GM23338 (cell line): ENCODE measurements at regions not wholly inside any gene's neighbourhood (a gene's known extent, or its start where the extent isn't known, plus 50 kb on each side); places are given as distances from the start of the nearest gene placed in this dataset.

Experiments used
- ATAC-seq: fragments of 200-7000 bp; cut with Tn5 transposase; 3 replicates; pipeline ENCODE4 v1.9.1; 2020
- DNase-seq: peaks from one replicate; pipeline ENCODE4 v3.0.0-alpha.2; 2015; ENCODE audit warnings: low spot score
- H2AFZ ChIP-seq: fragments of 200-600 bp; sonication (generic); 2 replicates; pipeline ENCODE4 v1.8.0; 2016; ENCODE audit warnings: antibody characterized with exemption, mild to moderate bottlenecking, moderate library complexity
- H3F3A ChIP-seq: fragments of 200-600 bp; sonication (generic); replicated peaks from 2 replicates; pipeline ENCODE4 v1.8.0; 2017; ENCODE audit warnings: antibody characterized with exemption, mixed run types, low read depth
- H3K27ac ChIP-seq: fragments of 200-600 bp; sonication (generic); 2 replicates; pipeline ENCODE4 v1.6.1; 2016; ENCODE audit warnings: low read depth
- H3K27me3 ChIP-seq: fragments of 200-600 bp; sonication (generic); 2 replicates; pipeline ENCODE4 v1.8.0; 2016; ENCODE audit warnings: mild to moderate bottlenecking, mixed run types, moderate library complexity; ENCODE audit not compliant: insufficient read depth
- H3K36me3 ChIP-seq: fragments of 200-600 bp; sonication (generic); 2 replicates; pipeline ENCODE4 v1.8.0; 2016; ENCODE audit warnings: mild to moderate bottlenecking; ENCODE audit not compliant: insufficient read depth
- H3K4me1 ChIP-seq: fragments of 200-600 bp; sonication (generic); 2 replicates; pipeline ENCODE4 v1.8.0; 2016; ENCODE audit warnings: mild to moderate bottlenecking, moderate library complexity; ENCODE audit not compliant: insufficient read depth
- H3K4me2 ChIP-seq: fragments of 200-600 bp; sonication (generic); 2 replicates; pipeline ENCODE4 v1.7.1; 2017; ENCODE audit warnings: mixed run types
- H3K4me3 ChIP-seq: fragments of 200-600 bp; sonication (generic); 2 replicates; pipeline ENCODE4 v1.6.1; 2016; ENCODE audit warnings: mixed run types
- H3K79me2 ChIP-seq: fragments of 200-600 bp; sonication (generic); replicated peaks from 2 replicates; pipeline ENCODE4 v1.8.0; 2017; ENCODE audit warnings: mild to moderate bottlenecking; ENCODE audit not compliant: insufficient read depth
- H3K9me2 ChIP-seq: fragments of 200-600 bp; sonication (generic); 2 replicates; pipeline ENCODE4 v1.8.0; 2017; ENCODE audit not compliant: insufficient read depth
- H4K20me1 ChIP-seq: fragments of 200-600 bp; sonication (generic); replicated peaks from 2 replicates; pipeline ENCODE4 v1.8.0; 2017; ENCODE audit warnings: mild to moderate bottlenecking; ENCODE audit not compliant: insufficient read depth
- H3K27ac Mint-ChIP-seq: 2 replicates; pipeline ENCODE4 v1.8.0; 2020; ENCODE audit warnings: inconsistent platforms, mild to moderate bottlenecking, moderate library complexity, mixed read lengths
- H3K27me3 Mint-ChIP-seq: 3 replicates; pipeline ENCODE4 v1.8.0; 2022; ENCODE audit warnings: low read depth, mild to moderate bottlenecking, moderate library complexity, mixed read lengths, inconsistent platforms; ENCODE audit not compliant: insufficient read depth, poor library complexity
- H3K36me3 Mint-ChIP-seq: 3 replicates; pipeline ENCODE4 v1.8.0; 2021; ENCODE audit warnings: low read depth, mild to moderate bottlenecking, inconsistent platforms, moderate library complexity, mixed read lengths
- H3K4me1 Mint-ChIP-seq: 3 replicates; pipeline ENCODE4 v1.8.0; 2020; ENCODE audit warnings: mild to moderate bottlenecking, inconsistent platforms, mixed read lengths
- H3K4me3 Mint-ChIP-seq: 3 replicates; pipeline ENCODE4 v1.8.0; 2021; ENCODE audit warnings: moderate library complexity, mild to moderate bottlenecking, inconsistent platforms, mixed read lengths
- H3K9me3 Mint-ChIP-seq: 3 replicates; pipeline ENCODE4 v1.8.0; 2020; ENCODE audit warnings: moderate library complexity, mild to moderate bottlenecking, inconsistent platforms, mixed read lengths
- CREB1 ChIP-seq: fragments of 250-450 bp; sonication (Bioruptor Pico); IDR thresholded peaks from 2 replicates; pipeline ENCODE4 v1.5.0; 2020; ENCODE audit warnings: low read depth, mild to moderate bottlenecking, moderate library complexity
- EZH2 ChIP-seq: fragments of 200-600 bp; sonication (generic); IDR thresholded peaks from one replicate; pipeline ENCODE4 v1.8.0; 2017; ENCODE audit warnings: antibody characterized with exemption, mild to moderate bottlenecking, low read depth; ENCODE audit not compliant: unreplicated experiment
- EZH2phosphoT487 ChIP-seq: fragments of 200-600 bp; sonication (generic); IDR thresholded peaks from one replicate; pipeline ENCODE4 v1.8.1; 2018; ENCODE audit warnings: antibody characterized with exemption; ENCODE audit not compliant: unreplicated experiment
- JUNB ChIP-seq: IDR thresholded peaks from one replicate; pipeline ENCODE4 v1.6.1; 2016; ENCODE audit warnings: antibody characterized with exemption; ENCODE audit not compliant: unreplicated experiment
- NANOG ChIP-seq: IDR thresholded peaks from 2 replicates; pipeline ENCODE4 v1.6.1; 2016; ENCODE audit warnings: antibody characterized with exemption, borderline replicate concordance
- POLR2AphosphoS5 ChIP-seq: IDR thresholded peaks from 2 replicates; pipeline ENCODE4 v1.6.1; 2016; ENCODE audit warnings: antibody characterized with exemption, low read depth
- STAT1 ChIP-seq: IDR thresholded peaks from one replicate; pipeline ENCODE4 v1.6.1; 2016; ENCODE audit warnings: antibody characterized with exemption; ENCODE audit not compliant: unreplicated experiment
- ZNF114 ChIP-seq: fragments of 250-450 bp; sonication (Bioruptor Pico); IDR thresholded peaks from 2 replicates; pipeline ENCODE4 v1.5.0; 2020; ENCODE audit warnings: mild to moderate bottlenecking, moderate library complexity
- ZNF331 ChIP-seq: fragments of 250-450 bp; sonication (Bioruptor Pico); IDR thresholded peaks from 2 replicates; pipeline ENCODE4 v1.5.0; 2020; ENCODE audit warnings: low read depth, mild to moderate bottlenecking, moderate library complexity
- TF ChIP-seq, protein P1 (sequence below): IDR thresholded peaks from one replicate; pipeline ENCODE4 v1.6.1; 2018; ENCODE audit warnings: antibody characterized with exemption; ENCODE audit not compliant: unreplicated experiment
- TF ChIP-seq, protein P2 (sequence below): IDR thresholded peaks from 2 replicates; pipeline ENCODE4 v1.6.1; 2016; ENCODE audit warnings: antibody characterized with exemption
- TF ChIP-seq, protein P3 (sequence below): fragments of 250-450 bp; sonication (Bioruptor Pico); IDR thresholded peaks from 2 replicates; pipeline ENCODE4 v1.5.0; 2020; ENCODE audit warnings: mild to moderate bottlenecking, moderate library complexity
- TF ChIP-seq, protein P4 (sequence below), 2 experiments: fragments of 200-600 bp in 1 of 2; sonication (generic) in 1 of 2; conservative IDR thresholded peaks; 2 replicates each; pipeline versions ENCODE4 v1.5.1 to v1.6.1; 2016 to 2017; ENCODE audit warnings: antibody characterized with exemption in 2 of 2, low read depth in 2 of 2, mild to moderate bottlenecking in 2 of 2, moderate library complexity in 1 of 2

DNA sequence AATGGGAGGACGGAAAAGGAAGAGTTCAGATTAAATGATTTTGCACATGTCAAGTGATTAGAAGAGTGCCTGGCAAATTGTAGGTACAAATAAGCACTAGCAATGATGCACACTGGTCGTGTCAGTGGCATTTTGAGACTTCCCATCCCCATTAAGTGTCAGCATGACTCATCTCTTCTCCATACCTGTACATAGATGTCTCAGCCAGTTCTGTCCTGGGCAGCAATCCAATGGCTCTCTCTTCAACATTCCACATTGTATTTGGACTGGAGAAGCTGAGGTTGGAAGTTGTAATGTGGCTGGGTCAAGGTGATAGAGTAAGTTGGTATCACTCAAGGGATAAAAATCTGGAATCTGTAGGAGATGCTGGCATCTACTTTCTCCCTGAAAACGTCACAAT, 742.7 kb downstream of the VRK1 start:
- H3K9me3 Mint-ChIP-seq, result no peaks in the 10 kb centered on the region
- H4K20me1 ChIP-seq, result no peaks in the 10 kb centered on the region
- ATAC-seq, result no peak
- TF ChIP-seq JUNB (no peak), STAT1 (no peak), EZH2 (no peak), ZNF114 (CRISPR knock-in tag) (no peak), ZNF331 (no peak), CREB1 (CRISPR knock-in tag) (no peak), POLR2AphosphoS5 (no peak), EZH2phosphoT487 (no peak), NANOG (no peak)
- TF ChIP-seq, protein P1, sequence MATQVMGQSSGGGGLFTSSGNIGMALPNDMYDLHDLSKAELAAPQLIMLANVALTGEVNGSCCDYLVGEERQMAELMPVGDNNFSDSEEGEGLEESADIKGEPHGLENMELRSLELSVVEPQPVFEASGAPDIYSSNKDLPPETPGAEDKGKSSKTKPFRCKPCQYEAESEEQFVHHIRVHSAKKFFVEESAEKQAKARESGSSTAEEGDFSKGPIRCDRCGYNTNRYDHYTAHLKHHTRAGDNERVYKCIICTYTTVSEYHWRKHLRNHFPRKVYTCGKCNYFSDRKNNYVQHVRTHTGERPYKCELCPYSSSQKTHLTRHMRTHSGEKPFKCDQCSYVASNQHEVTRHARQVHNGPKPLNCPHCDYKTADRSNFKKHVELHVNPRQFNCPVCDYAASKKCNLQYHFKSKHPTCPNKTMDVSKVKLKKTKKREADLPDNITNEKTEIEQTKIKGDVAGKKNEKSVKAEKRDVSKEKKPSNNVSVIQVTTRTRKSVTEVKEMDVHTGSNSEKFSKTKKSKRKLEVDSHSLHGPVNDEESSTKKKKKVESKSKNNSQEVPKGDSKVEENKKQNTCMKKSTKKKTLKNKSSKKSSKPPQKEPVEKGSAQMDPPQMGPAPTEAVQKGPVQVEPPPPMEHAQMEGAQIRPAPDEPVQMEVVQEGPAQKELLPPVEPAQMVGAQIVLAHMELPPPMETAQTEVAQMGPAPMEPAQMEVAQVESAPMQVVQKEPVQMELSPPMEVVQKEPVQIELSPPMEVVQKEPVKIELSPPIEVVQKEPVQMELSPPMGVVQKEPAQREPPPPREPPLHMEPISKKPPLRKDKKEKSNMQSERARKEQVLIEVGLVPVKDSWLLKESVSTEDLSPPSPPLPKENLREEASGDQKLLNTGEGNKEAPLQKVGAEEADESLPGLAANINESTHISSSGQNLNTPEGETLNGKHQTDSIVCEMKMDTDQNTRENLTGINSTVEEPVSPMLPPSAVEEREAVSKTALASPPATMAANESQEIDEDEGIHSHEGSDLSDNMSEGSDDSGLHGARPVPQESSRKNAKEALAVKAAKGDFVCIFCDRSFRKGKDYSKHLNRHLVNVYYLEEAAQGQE, result no peak
- TF ChIP-seq, protein P2, sequence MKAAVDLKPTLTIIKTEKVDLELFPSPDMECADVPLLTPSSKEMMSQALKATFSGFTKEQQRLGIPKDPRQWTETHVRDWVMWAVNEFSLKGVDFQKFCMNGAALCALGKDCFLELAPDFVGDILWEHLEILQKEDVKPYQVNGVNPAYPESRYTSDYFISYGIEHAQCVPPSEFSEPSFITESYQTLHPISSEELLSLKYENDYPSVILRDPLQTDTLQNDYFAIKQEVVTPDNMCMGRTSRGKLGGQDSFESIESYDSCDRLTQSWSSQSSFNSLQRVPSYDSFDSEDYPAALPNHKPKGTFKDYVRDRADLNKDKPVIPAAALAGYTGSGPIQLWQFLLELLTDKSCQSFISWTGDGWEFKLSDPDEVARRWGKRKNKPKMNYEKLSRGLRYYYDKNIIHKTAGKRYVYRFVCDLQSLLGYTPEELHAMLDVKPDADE, result no peak
- TF ChIP-seq, protein P3, sequence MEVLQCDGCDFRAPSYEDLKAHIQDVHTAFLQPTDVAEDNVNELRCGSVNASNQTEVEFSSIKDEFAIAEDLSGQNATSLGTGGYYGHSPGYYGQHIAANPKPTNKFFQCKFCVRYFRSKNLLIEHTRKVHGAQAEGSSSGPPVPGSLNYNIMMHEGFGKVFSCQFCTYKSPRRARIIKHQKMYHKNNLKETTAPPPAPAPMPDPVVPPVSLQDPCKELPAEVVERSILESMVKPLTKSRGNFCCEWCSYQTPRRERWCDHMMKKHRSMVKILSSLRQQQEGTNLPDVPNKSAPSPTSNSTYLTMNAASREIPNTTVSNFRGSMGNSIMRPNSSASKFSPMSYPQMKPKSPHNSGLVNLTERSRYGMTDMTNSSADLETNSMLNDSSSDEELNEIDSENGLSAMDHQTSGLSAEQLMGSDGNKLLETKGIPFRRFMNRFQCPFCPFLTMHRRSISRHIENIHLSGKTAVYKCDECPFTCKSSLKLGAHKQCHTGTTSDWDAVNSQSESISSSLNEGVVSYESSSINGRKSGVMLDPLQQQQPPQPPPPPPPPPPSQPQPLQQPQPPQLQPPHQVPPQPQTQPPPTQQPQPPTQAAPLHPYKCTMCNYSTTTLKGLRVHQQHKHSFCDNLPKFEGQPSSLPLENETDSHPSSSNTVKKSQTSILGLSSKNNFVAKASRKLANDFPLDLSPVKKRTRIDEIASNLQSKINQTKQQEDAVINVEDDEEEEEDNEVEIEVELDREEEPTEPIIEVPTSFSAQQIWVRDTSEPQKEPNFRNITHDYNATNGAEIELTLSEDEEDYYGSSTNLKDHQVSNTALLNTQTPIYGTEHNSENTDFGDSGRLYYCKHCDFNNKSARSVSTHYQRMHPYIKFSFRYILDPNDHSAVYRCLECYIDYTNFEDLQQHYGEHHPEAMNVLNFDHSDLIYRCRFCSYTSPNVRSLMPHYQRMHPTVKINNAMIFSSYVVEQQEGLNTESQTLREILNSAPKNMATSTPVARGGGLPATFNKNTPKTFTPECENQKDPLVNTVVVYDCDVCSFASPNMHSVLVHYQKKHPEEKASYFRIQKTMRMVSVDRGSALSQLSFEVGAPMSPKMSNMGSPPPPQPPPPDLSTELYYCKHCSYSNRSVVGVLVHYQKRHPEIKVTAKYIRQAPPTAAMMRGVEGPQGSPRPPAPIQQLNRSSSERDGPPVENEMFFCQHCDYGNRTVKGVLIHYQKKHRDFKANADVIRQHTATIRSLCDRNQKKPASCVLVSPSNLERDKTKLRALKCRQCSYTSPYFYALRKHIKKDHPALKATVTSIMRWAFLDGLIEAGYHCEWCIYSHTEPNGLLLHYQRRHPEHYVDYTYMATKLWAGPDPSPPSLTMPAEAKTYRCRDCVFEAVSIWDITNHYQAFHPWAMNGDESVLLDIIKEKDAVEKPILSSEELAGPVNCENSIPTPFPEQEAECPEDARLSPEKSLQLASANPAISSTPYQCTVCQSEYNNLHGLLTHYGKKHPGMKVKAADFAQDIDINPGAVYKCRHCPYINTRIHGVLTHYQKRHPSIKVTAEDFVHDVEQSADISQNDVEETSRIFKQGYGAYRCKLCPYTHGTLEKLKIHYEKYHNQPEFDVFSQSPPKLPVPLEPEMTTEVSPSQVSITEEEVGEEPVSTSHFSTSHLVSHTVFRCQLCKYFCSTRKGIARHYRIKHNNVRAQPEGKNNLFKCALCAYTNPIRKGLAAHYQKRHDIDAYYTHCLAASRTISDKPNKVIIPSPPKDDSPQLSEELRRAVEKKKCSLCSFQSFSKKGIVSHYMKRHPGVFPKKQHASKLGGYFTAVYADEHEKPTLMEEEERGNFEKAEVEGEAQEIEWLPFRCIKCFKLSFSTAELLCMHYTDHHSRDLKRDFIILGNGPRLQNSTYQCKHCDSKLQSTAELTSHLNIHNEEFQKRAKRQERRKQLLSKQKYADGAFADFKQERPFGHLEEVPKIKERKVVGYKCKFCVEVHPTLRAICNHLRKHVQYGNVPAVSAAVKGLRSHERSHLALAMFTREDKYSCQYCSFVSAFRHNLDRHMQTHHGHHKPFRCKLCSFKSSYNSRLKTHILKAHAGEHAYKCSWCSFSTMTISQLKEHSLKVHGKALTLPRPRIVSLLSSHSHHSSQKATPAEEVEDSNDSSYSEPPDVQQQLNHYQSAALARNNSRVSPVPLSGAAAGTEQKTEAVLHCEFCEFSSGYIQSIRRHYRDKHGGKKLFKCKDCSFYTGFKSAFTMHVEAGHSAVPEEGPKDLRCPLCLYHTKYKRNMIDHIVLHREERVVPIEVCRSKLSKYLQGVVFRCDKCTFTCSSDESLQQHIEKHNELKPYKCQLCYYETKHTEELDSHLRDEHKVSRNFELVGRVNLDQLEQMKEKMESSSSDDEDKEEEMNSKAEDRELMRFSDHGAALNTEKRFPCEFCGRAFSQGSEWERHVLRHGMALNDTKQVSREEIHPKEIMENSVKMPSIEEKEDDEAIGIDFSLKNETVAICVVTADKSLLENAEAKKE, result no peak
- TF ChIP-seq, protein P4, sequence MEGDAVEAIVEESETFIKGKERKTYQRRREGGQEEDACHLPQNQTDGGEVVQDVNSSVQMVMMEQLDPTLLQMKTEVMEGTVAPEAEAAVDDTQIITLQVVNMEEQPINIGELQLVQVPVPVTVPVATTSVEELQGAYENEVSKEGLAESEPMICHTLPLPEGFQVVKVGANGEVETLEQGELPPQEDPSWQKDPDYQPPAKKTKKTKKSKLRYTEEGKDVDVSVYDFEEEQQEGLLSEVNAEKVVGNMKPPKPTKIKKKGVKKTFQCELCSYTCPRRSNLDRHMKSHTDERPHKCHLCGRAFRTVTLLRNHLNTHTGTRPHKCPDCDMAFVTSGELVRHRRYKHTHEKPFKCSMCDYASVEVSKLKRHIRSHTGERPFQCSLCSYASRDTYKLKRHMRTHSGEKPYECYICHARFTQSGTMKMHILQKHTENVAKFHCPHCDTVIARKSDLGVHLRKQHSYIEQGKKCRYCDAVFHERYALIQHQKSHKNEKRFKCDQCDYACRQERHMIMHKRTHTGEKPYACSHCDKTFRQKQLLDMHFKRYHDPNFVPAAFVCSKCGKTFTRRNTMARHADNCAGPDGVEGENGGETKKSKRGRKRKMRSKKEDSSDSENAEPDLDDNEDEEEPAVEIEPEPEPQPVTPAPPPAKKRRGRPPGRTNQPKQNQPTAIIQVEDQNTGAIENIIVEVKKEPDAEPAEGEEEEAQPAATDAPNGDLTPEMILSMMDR (conservative IDR thresholded peaks at IDR 0.05; ENCODE audit: low read depth in 2 of 2), result no peak
- peaks cover 3% of the 10 kb centered on the region; the same call in 2 of the 3 replicates for H3K4me1 Mint-ChIP-seq
- no peak overlapping the region for H3K4me3 Mint-ChIP-seq
- no peak overlapping the region for H3K27ac ChIP-seq
- H3K9me2 ChIP-seq, result no peaks in the 10 kb centered on the region
- H3K4me3 ChIP-seq, result no peak overlapping the region
- no peaks in the 10 kb centered on the region for H3F3A ChIP-seq
- no peak for DNase-seq
- no peaks in the 10 kb centered on the region for H3K27me3 ChIP-seq
- H3K4me1 ChIP-seq, result no peaks in the 10 kb centered on the region
- H3K36me3 ChIP-seq, result no peaks in the 10 kb centered on the region
- H2AFZ ChIP-seq, result no peak overlapping the region
- no peak overlapping the region for H3K27ac Mint-ChIP-seq
- no peaks in the 10 kb centered on the region for H3K79me2 ChIP-seq
- H3K4me2 ChIP-seq, result no peak overlapping the region
- no peaks in the 10 kb centered on the region for H3K27me3 Mint-ChIP-seq
- H3K36me3 Mint-ChIP-seq, result no peaks in the 10 kb centered on the region
